Progenitor cell of endocrine pancreas (in vitro differentiated cells): ENCODE measurements at regions not wholly inside any gene's neighbourhood (a gene's known extent, or its start where the extent isn't known, plus 50 kb on each side); places are given as distances from the start of the nearest gene placed in this dataset.
A peak's percentile ranks its signal among the peaks of the same experiment; 100 is the strongest.

ENCODE experiments used
- DNase-seq: peaks from one replicate; pipeline ENCODE4 v3.0.0; 2021; ENCODE audit warnings: low spot score; ENCODE audit not compliant: unreplicated experiment
- H3K27ac Mint-ChIP-seq: 2 replicates; pipeline ENCODE4 v1.8.0; 2021; ENCODE audit warnings: mild to moderate bottlenecking, moderate library complexity, mixed read lengths
- H3K27me3 Mint-ChIP-seq: 2 replicates; pipeline ENCODE4 v1.8.0; 2021; ENCODE audit warnings: mixed read lengths
- H3K36me3 Mint-ChIP-seq: 2 replicates; pipeline ENCODE4 v1.8.0; 2022; ENCODE audit warnings: mixed read lengths; ENCODE audit not compliant: insufficient read depth
- H3K4me1 Mint-ChIP-seq: 2 replicates; pipeline ENCODE4 v1.8.0; 2021; ENCODE audit warnings: low read depth, mixed read lengths
- H3K4me3 Mint-ChIP-seq: 2 replicates; pipeline ENCODE4 v1.8.0; 2021; ENCODE audit warnings: low read depth, mild to moderate bottlenecking, moderate library complexity, mixed read lengths
- H3K9me3 Mint-ChIP-seq: 2 replicates; pipeline ENCODE4 v1.8.0; 2021; ENCODE audit warnings: low read depth, mixed read lengths
- CTCF ChIP-seq: fragments of 200-600 bp; sonication (generic); IDR thresholded peaks from one replicate; pipeline ENCODE4 v1.5.0; 2021; ENCODE audit warnings: antibody characterized with exemption, mild to moderate bottlenecking; ENCODE audit not compliant: unreplicated experiment

- no peak for DNase-seq
- TF ChIP-seq CTCF: no peak
- no peaks in the 10 kb centered on the region for H3K4me1 Mint-ChIP-seq
- H3K4me3 Mint-ChIP-seq: no peak overlapping the region
- no peaks in the 10 kb centered on the region for H3K27me3 Mint-ChIP-seq
- H3K27ac Mint-ChIP-seq: no peak overlapping the region
- no peaks in the 10 kb centered on the region for H3K36me3 Mint-ChIP-seq
- peaks cover 15% of the 10 kb centered on the region for H3K9me3 Mint-ChIP-seq
Measured at GRCh38 chr3:26472345-26472744, 150.2 kb upstream of the LRRC3B start.

GRCh38 chr3:26474706-26475105, 147.9 kb upstream of the LRRC3B start:
- Mint-ChIP-seq H3K27ac (no peak overlapping the region), H3K9me3 (peaks cover 1% of the 10 kb centered on the region), H3K27me3 (no peaks in the 10 kb centered on the region), H3K4me3 (no peak overlapping the region), H3K4me1 (no peaks in the 10 kb centered on the region), H3K36me3 (no peaks in the 10 kb centered on the region)
- no peak for DNase-seq
- no peak for TF ChIP-seq CTCF

- no peak for TF ChIP-seq CTCF
- H3K4me1 Mint-ChIP-seq: no peaks in the 10 kb centered on the region
- H3K27me3 Mint-ChIP-seq: no peaks in the 10 kb centered on the region
- no peak overlapping the region for H3K4me3 Mint-ChIP-seq
- no peak for DNase-seq
- no peaks in the 10 kb centered on the region for H3K36me3 Mint-ChIP-seq
- no peaks in the 10 kb centered on the region for H3K9me3 Mint-ChIP-seq
- H3K27ac Mint-ChIP-seq: no peak overlapping the region
Measured at GRCh38 chr3:26480377-26480776, 142.2 kb upstream of the LRRC3B start.

- no peaks in the 10 kb centered on the region for H3K9me3 Mint-ChIP-seq
- H3K27ac Mint-ChIP-seq: no peak overlapping the region
- peak; percentile 9 for DNase-seq
- no peaks in the 10 kb centered on the region for H3K36me3 Mint-ChIP-seq
- no peak overlapping the region for H3K4me3 Mint-ChIP-seq
- no peaks in the 10 kb centered on the region for H3K27me3 Mint-ChIP-seq
- no peaks in the 10 kb centered on the region for H3K4me1 Mint-ChIP-seq
- peak; percentile 48 for TF ChIP-seq CTCF
Measured at GRCh38 chr3:26484140-26484539, 138.4 kb upstream of the LRRC3B start.

GRCh38 chr3:26498271-26498670, 124.3 kb upstream of the LRRC3B start:
- H3K27ac Mint-ChIP-seq: no peak overlapping the region
- no peaks in the 10 kb centered on the region for H3K27me3 Mint-ChIP-seq
- no peak for DNase-seq
- H3K4me3 Mint-ChIP-seq: no peak overlapping the region
- H3K9me3 Mint-ChIP-seq: no peaks in the 10 kb centered on the region
- H3K4me1 Mint-ChIP-seq: peaks cover 3% of the 10 kb centered on the region
- no peak for TF ChIP-seq CTCF
- no peaks in the 10 kb centered on the region for H3K36me3 Mint-ChIP-seq
